Spleen (tissue), 7 donors: ENCODE measurements at regions not wholly inside any gene's neighbourhood (a gene's known extent, or its start where the extent isn't known, plus 50 kb on each side); places are given as distances from the start of the nearest gene placed in this dataset.

Source experiments
- POLR2A ChIP-seq, 3 donors: fragments of 450-650 bp; IDR thresholded peaks; one replicate each; pipeline ENCODE4 v1.5.1; 2017; ENCODE audit warnings: antibody characterized with exemption in 3 of 3, mild to moderate bottlenecking in 1 of 3
- TF ChIP-seq, protein P1 (sequence below), 11 experiments: fragments of 200-600 bp in 7 of 11; fragments of 450-650 bp in 4 of 11; sonication (generic) in 4 of 11; IDR thresholded peaks in 8 of 11; conservative IDR thresholded peaks in 3 of 11; 1 replicate in 7 of 11; 2 replicates in 4 of 11; pipeline versions ENCODE4 v1.4.0 to v1.8.0; 2016 to 2021; ENCODE audit warnings: antibody characterized with exemption in 11 of 11, inconsistent platforms in 4 of 11, mild to moderate bottlenecking in 1 of 11
- donor health status: DM: no; HTN: no; CAD: no; lungs with moderate emphysema.
- donor health status: DM: no; HTN: no; CAD: no.
- donor health status: DM: no; HTN: no; CAD: no.

- TF ChIP-seq, protein P1, sequence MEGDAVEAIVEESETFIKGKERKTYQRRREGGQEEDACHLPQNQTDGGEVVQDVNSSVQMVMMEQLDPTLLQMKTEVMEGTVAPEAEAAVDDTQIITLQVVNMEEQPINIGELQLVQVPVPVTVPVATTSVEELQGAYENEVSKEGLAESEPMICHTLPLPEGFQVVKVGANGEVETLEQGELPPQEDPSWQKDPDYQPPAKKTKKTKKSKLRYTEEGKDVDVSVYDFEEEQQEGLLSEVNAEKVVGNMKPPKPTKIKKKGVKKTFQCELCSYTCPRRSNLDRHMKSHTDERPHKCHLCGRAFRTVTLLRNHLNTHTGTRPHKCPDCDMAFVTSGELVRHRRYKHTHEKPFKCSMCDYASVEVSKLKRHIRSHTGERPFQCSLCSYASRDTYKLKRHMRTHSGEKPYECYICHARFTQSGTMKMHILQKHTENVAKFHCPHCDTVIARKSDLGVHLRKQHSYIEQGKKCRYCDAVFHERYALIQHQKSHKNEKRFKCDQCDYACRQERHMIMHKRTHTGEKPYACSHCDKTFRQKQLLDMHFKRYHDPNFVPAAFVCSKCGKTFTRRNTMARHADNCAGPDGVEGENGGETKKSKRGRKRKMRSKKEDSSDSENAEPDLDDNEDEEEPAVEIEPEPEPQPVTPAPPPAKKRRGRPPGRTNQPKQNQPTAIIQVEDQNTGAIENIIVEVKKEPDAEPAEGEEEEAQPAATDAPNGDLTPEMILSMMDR (IDR thresholded peaks at IDR 0.05 in 8 of 11, conservative IDR thresholded peaks at IDR 0.05 in 3 of 11), result no peak
- no peak for TF ChIP-seq POLR2A (IDR thresholded peaks at IDR 0.05)
Observed at GRCh38 chr6:130742131-130742681, 85.0 kb upstream of the SMLR1 start.
